Endodermal cell (in vitro differentiated cells): ENCODE measurements at regions not wholly inside any gene's neighbourhood (a gene's known extent, or its start where the extent isn't known, plus 50 kb on each side); places are given as distances from the start of the nearest gene placed in this dataset.

Source experiments
- DNase-seq: peaks from one replicate; pipeline ENCODE4 v3.0.0-alpha.2; 2017
- H3K27ac ChIP-seq: 2 replicates; pipeline ENCODE4 v1.5.1; 2013; ENCODE audit warnings: mild to moderate bottlenecking, low read depth, low read length, moderate library complexity
- H3K27me3 ChIP-seq: 2 replicates; pipeline ENCODE4 v1.6.1; 2013; ENCODE audit warnings: mild to moderate bottlenecking, low read length, moderate library complexity; ENCODE audit not compliant: insufficient read depth, control insufficient read depth, poor library complexity, severe bottlenecking
- H3K36me3 ChIP-seq: 2 replicates; pipeline ENCODE4 v1.7.0; 2013; ENCODE audit warnings: mild to moderate bottlenecking, low read length, moderate library complexity; ENCODE audit not compliant: control insufficient read depth, insufficient read depth
- H3K4me1 ChIP-seq: one replicate; pipeline ENCODE4 v1.7.0; 2013; ENCODE audit warnings: low read length; ENCODE audit not compliant: control insufficient read depth, insufficient read depth
- H3K4me3 ChIP-seq: 2 replicates; pipeline ENCODE4 v1.5.1; 2013; ENCODE audit warnings: mild to moderate bottlenecking, low read length, moderate library complexity
- H3K9ac ChIP-seq: 2 replicates; pipeline ENCODE4 v1.6.1; 2013; ENCODE audit warnings: mild to moderate bottlenecking, low read length, moderate library complexity; ENCODE audit not compliant: poor library complexity, severe bottlenecking; ENCODE audit errors: extremely low read depth
- H3K9me3 ChIP-seq: 2 replicates; pipeline ENCODE4 v1.6.1; 2013; ENCODE audit warnings: mild to moderate bottlenecking, low read length, moderate library complexity; ENCODE audit not compliant: control insufficient read depth
- H3K27ac Mint-ChIP-seq: 2 replicates; pipeline ENCODE4 v1.8.0; 2020; ENCODE audit warnings: mixed read lengths
- H3K27me3 Mint-ChIP-seq: 2 replicates; pipeline ENCODE4 v1.8.0; 2021; ENCODE audit warnings: mild to moderate bottlenecking, mixed read lengths; ENCODE audit not compliant: insufficient read depth
- H3K36me3 Mint-ChIP-seq: 2 replicates; pipeline ENCODE4 v1.8.0; 2020; ENCODE audit warnings: low read depth, mixed read lengths
- H3K4me1 Mint-ChIP-seq: 2 replicates; pipeline ENCODE4 v1.8.0; 2020; ENCODE audit warnings: mixed read lengths
- H3K4me3 Mint-ChIP-seq: 2 replicates; pipeline ENCODE4 v1.8.0; 2020; ENCODE audit warnings: mild to moderate bottlenecking, moderate library complexity, mixed read lengths
- H3K9me3 Mint-ChIP-seq: 2 replicates; pipeline ENCODE4 v1.8.0; 2020; ENCODE audit warnings: mild to moderate bottlenecking, mixed read lengths
- WGBS, 2 experiments: methylation state at CpG; one replicate each; pipeline versions ENCODE4 v1.1.5 to v1.1.7; 2013; ENCODE audit warnings: missing lambda C conversion rate in 2 of 2, mixed read lengths in 1 of 2; ENCODE audit not compliant: insufficient coverage in 1 of 2, insufficient read length in 1 of 2; 5-methylcytosine and 5-hydroxymethylcytosine counted together
- TF ChIP-seq, protein P1 (sequence below): fragments of 200-600 bp; sonication (generic); conservative IDR thresholded peaks from 2 replicates; pipeline ENCODE4 v1.5.0; 2021; ENCODE audit warnings: antibody characterized with exemption, mild to moderate bottlenecking

- H3K4me3 ChIP-seq, result no peak overlapping the region
- DNase-seq, result no peak
- no peaks in the 10 kb centered on the region for H3K36me3 Mint-ChIP-seq
- peaks cover 3% of the 10 kb centered on the region for H3K9me3 Mint-ChIP-seq
- H3K27me3 ChIP-seq, result no peaks in the 10 kb centered on the region
- H3K27me3 Mint-ChIP-seq, result no peaks in the 10 kb centered on the region
- H3K9me3 ChIP-seq, result no peaks in the 10 kb centered on the region
- TF ChIP-seq, protein P1, sequence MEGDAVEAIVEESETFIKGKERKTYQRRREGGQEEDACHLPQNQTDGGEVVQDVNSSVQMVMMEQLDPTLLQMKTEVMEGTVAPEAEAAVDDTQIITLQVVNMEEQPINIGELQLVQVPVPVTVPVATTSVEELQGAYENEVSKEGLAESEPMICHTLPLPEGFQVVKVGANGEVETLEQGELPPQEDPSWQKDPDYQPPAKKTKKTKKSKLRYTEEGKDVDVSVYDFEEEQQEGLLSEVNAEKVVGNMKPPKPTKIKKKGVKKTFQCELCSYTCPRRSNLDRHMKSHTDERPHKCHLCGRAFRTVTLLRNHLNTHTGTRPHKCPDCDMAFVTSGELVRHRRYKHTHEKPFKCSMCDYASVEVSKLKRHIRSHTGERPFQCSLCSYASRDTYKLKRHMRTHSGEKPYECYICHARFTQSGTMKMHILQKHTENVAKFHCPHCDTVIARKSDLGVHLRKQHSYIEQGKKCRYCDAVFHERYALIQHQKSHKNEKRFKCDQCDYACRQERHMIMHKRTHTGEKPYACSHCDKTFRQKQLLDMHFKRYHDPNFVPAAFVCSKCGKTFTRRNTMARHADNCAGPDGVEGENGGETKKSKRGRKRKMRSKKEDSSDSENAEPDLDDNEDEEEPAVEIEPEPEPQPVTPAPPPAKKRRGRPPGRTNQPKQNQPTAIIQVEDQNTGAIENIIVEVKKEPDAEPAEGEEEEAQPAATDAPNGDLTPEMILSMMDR, result no peak
- no peaks in the 10 kb centered on the region for H3K4me1 Mint-ChIP-seq
- no peak overlapping the region for H3K9ac ChIP-seq
- H3K36me3 ChIP-seq, result no peaks in the 10 kb centered on the region
- WGBS, 2 experiments, result 95 to 96% methylated on average over 2 to 6 of the region's 6 CpGs
- no peak overlapping the region for H3K27ac Mint-ChIP-seq
- H3K4me3 Mint-ChIP-seq, result no peak overlapping the region
- no peaks in the 10 kb centered on the region for H3K4me1 ChIP-seq
- no peak overlapping the region for H3K27ac ChIP-seq
These were observed 56.4 kb upstream of the MTPN start for GRCh38 chr7:136033413-136034031.

GRCh38 chr7:136030867-136031318, 53.7 kb upstream of the MTPN start:
- no peak overlapping the region for H3K4me3 Mint-ChIP-seq
- Histone ChIP-seq H3K9ac (no peak overlapping the region), H3K9me3 (no peaks in the 10 kb centered on the region), H3K27ac (no peak overlapping the region), H3K36me3 (no peaks in the 10 kb centered on the region), H3K4me1 (no peaks in the 10 kb centered on the region), H3K4me3 (no peak overlapping the region), H3K27me3 (no peaks in the 10 kb centered on the region)
- H3K36me3 Mint-ChIP-seq, result no peaks in the 10 kb centered on the region
- whole genome bisulfite sequencing, 2 experiments, result 94% methylated on average over 3 to 4 of the region's 4 CpGs
- H3K9me3 Mint-ChIP-seq, result no peaks in the 10 kb centered on the region
- TF ChIP-seq, protein P1, result no peak
- DNase-seq, result no peak
- H3K4me1 Mint-ChIP-seq, result no peaks in the 10 kb centered on the region
- no peak overlapping the region for H3K27ac Mint-ChIP-seq
- H3K27me3 Mint-ChIP-seq, result no peaks in the 10 kb centered on the region

GRCh38 chr7:136030330-136030729, 53.2 kb upstream of the MTPN start:
- Histone ChIP-seq H3K4me3 (no peak overlapping the region), H3K27ac (no peak overlapping the region), H3K9me3 (no peaks in the 10 kb centered on the region), H3K4me1 (no peaks in the 10 kb centered on the region), H3K9ac (no peak overlapping the region), H3K36me3 (no peaks in the 10 kb centered on the region), H3K27me3 (no peaks in the 10 kb centered on the region)
- TF ChIP-seq, protein P1, result no peak
- H3K27me3 Mint-ChIP-seq, result no peaks in the 10 kb centered on the region
- no peaks in the 10 kb centered on the region for H3K9me3 Mint-ChIP-seq
- no peak for DNase-seq
- H3K4me1 Mint-ChIP-seq, result no peaks in the 10 kb centered on the region
- H3K4me3 Mint-ChIP-seq, result no peak overlapping the region
- H3K36me3 Mint-ChIP-seq, result no peaks in the 10 kb centered on the region
- H3K27ac Mint-ChIP-seq, result no peak overlapping the region
- 89% methylated on average over 2 of the region's 2 CpGs; no CpG with 5 or more reads in 1 of the 2 experiments for WGBS, 2 experiments
